Transverse colon (tissue), 4 donors: ENCODE measurements at regions not wholly inside any gene's neighbourhood (a gene's known extent, or its start where the extent isn't known, plus 50 kb on each side); places are given as distances from the start of the nearest gene placed in this dataset.

Source experiments
- DNase-seq: peaks from one replicate; pipeline ENCODE4 v3.0.0-alpha.2; 2019
- H3K27ac ChIP-seq, 4 donors: fragments of 200-600 bp; sonication (generic); 2 replicates each; pipeline ENCODE4 v1.5.1; 2016 to 2018; ENCODE audit warnings: inconsistent platforms in 4 of 4
- H3K27me3 ChIP-seq: fragments of 200-600 bp; sonication (generic); 2 replicates; pipeline ENCODE4 v1.5.1; 2017; ENCODE audit warnings: inconsistent platforms
- H3K36me3 ChIP-seq, 4 donors: fragments of 200-600 bp; sonication (generic); 2 replicates each; pipeline ENCODE4 v1.5.1; 2017 to 2019; ENCODE audit warnings: inconsistent platforms in 4 of 4
- H3K4me1 ChIP-seq, 4 donors: fragments of 200-600 bp; sonication (generic); 2 replicates each; pipeline ENCODE4 v1.5.1; 2017 to 2020; ENCODE audit warnings: inconsistent platforms in 4 of 4
- H3K4me3 ChIP-seq, 4 donors: fragments of 200-600 bp; sonication (generic); 1 replicate in 1 of 4; 2 replicates in 3 of 4; pipeline versions ENCODE4 v1.5.1 to v1.6.1; 2017 to 2019; ENCODE audit warnings: inconsistent platforms in 4 of 4
- H3K9me3 ChIP-seq, 2 donors: fragments of 200-600 bp; sonication (generic); 2 replicates each; pipeline ENCODE4 v1.5.1; 2017 to 2019; ENCODE audit warnings: inconsistent platforms in 2 of 2
- CTCF ChIP-seq, 5 experiments: fragments of 200-600 bp in 3 of 5; fragments of 450-650 bp in 2 of 5; sonication (generic) in 3 of 5; IDR thresholded peaks; 1 replicate in 2 of 5; 2 replicates in 3 of 5; pipeline ENCODE4 v1.5.1; 2016 to 2017; ENCODE audit warnings: antibody characterized with exemption in 5 of 5, inconsistent platforms in 3 of 5, mild to moderate bottlenecking in 2 of 5, moderate library complexity in 1 of 5
- EP300 ChIP-seq: sonication (generic); formaldehyde crosslinking; IDR thresholded peaks from one replicate; pipeline ENCODE4 v1.6.1; 2017; ENCODE audit warnings: antibody characterized with exemption, low read depth
- POLR2A ChIP-seq: fragments of 450-650 bp; IDR thresholded peaks from one replicate; pipeline ENCODE4 v1.6.1; 2016; ENCODE audit warnings: antibody characterized with exemption, mild to moderate bottlenecking, moderate library complexity
- POLR2AphosphoS5 ChIP-seq, 3 donors: sonication (generic); formaldehyde crosslinking; IDR thresholded peaks; one replicate each; pipeline ENCODE4 v1.6.1; 2016; ENCODE audit warnings: antibody characterized with exemption in 3 of 3
- WGBS, 2 donors: methylation state at CpG; one replicate each; pipeline ENCODE4 v1.1.5; 2018; ENCODE audit warnings: low coverage in 1 of 2; 5-methylcytosine and 5-hydroxymethylcytosine counted together
- in situ Hi-C, 4 donors: fragments of 200-750 bp; cut with MboI; loops; one replicate each; pipeline versions ENCODE4 v1.15.0 to v1.15.1; 2017; ENCODE audit warnings: low sequenced_read_pairs in 3 of 4, low pct_ligation_motif_present in 1 of 4, low pct_unique_long_range_greater_than_20kb in 1 of 4
- intact Hi-C: fragments of 100-400 bp; cut with DNase I; formaldehyde crosslinking; loops from one replicate; pipeline ENCODE4 v1.15.1; 2023; ENCODE audit warnings: low total_unique reads

- intact Hi-C loops (no loop called here), in situ Hi-C loops (no loop called here)
- WGBS, 2 donors: 67 to 90% methylated on average over 1 of the region's 1 CpG
- no peak overlapping the region for H3K27ac ChIP-seq
- no peak overlapping the region for H3K4me3 ChIP-seq
- no peak for TF ChIP-seq CTCF (IDR thresholded peaks at IDR 0.05)
- TF ChIP-seq EP300: no peak
- TF ChIP-seq POLR2A: no peak
- no peak for TF ChIP-seq POLR2AphosphoS5 (IDR thresholded peaks at IDR 0.05)
- H3K27me3 ChIP-seq: no peaks in the 10 kb centered on the region
- no peaks in the 10 kb centered on the region for H3K36me3 ChIP-seq
- H3K9me3 ChIP-seq: no peaks in the 10 kb centered on the region
- no peaks in the 10 kb centered on the region for H3K4me1 ChIP-seq
- DNase-seq: no peak
These were observed 210.4 kb upstream of the PRICKLE1 start for GRCh38 chr12:42799966-42800365.

- intact Hi-C loops: no loop called here
- in situ Hi-C loops: no loop called here
- 63 to 68% methylated on average over 2 of the region's 2 CpGs for WGBS, 2 donors
These were observed 209.4 kb upstream of the PRICKLE1 start for GRCh38 chr12:42798811-42799438.

GRCh38 chr12:42794806-42795205 is 205.3 kb upstream of the PRICKLE1 start:
- no peak for TF ChIP-seq EP300
- TF ChIP-seq CTCF (IDR thresholded peaks at IDR 0.05): no peak
- TF ChIP-seq POLR2AphosphoS5 (IDR thresholded peaks at IDR 0.05): no peak
- no peak for TF ChIP-seq POLR2A
- Histone ChIP-seq H3K4me3 (no peak overlapping the region), H3K4me1 (no peaks in the 10 kb centered on the region), H3K9me3 (no peaks in the 10 kb centered on the region), H3K27me3 (no peaks in the 10 kb centered on the region), H3K36me3 (no peaks in the 10 kb centered on the region), H3K27ac (no peak overlapping the region)
- WGBS, 2 donors: 70 to 73% methylated on average over 2 of the region's 2 CpGs
- in situ Hi-C loops (no loop called here), intact Hi-C loops (no loop called here)
- no peak for DNase-seq

More at GRCh38 chr12:42798811-42799438, 209.4 kb upstream of the PRICKLE1 start:
- TF ChIP-seq POLR2AphosphoS5 (IDR thresholded peaks at IDR 0.05) (no peak), EP300 (no peak), CTCF (IDR thresholded peaks at IDR 0.05) (no peak), POLR2A (no peak)
- Histone ChIP-seq H3K4me1 (no peaks in the 10 kb centered on the region), H3K27ac (no peak overlapping the region), H3K36me3 (no peaks in the 10 kb centered on the region), H3K4me3 (no peak overlapping the region), H3K27me3 (no peaks in the 10 kb centered on the region), H3K9me3 (no peaks in the 10 kb centered on the region)
- no peak for DNase-seq

GRCh38 chr12:42793166-42793565 is 203.6 kb upstream of the PRICKLE1 start:
- Histone ChIP-seq H3K4me3 (no peak overlapping the region), H3K36me3 (no peaks in the 10 kb centered on the region), H3K27ac (no peak overlapping the region), H3K9me3 (no peaks in the 10 kb centered on the region), H3K4me1 (no peaks in the 10 kb centered on the region), H3K27me3 (no peaks in the 10 kb centered on the region)
- 90 to 95% methylated on average over 1 of the region's 1 CpG for WGBS, 2 donors
- intact Hi-C loops (no loop called here), in situ Hi-C loops (no loop called here)
- TF ChIP-seq POLR2A (no peak), CTCF (IDR thresholded peaks at IDR 0.05) (no peak), POLR2AphosphoS5 (IDR thresholded peaks at IDR 0.05) (no peak), EP300 (no peak)
- DNase-seq: no peak
